GM21723 (cell line): ENCODE measurements at regions not wholly inside any gene's neighbourhood (a gene's known extent, or its start where the extent isn't known, plus 50 kb on each side); places are given as distances from the start of the nearest gene placed in this dataset.

ENCODE experiments used
- ATAC-seq: cut with Tn5 transposase; IDR thresholded peaks from one replicate; pipeline ENCODE4 v1.9.1; 2021; ENCODE audit warnings: mild to moderate bottlenecking, moderate library complexity; ENCODE audit not compliant: unreplicated experiment

DNA sequence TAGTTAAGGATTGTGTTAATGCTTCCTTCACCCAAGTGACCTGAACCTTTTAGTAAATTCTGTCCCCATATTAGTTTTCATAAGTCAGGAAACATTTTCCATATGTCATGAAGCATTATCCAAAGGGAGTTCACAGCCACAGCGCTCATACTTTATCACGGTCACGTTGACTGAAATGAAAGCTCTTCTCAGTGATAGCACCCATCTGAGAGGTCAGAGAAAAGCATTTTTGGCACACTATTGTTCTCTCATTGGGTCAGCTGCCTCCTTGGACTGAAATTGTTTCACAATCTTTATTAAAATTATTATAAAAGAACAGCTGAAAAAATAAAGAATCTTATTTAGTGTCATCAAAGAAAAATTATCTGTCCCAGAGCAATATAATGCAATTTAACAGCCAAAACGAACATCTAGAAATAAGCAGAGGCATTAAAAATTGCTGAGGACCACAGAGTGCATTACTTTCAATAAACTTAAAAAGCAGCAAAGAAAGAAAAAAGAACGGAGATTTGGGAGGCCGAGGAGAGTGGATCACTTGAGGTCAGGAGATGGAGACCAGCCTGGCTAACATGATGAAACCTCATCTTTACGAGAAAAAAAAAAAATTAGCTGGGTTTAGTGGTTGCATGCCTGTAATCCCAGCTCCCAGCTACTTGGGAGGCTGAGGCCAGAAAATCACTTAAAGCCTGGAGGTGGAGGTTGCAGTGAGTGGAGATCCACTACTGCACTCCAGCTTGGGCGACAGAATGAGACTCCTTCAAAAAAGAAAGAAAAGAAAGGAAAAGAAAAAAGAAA lies 680.8 kb upstream of the FAM241A start:
- ATAC-seq = no peak

DNA sequence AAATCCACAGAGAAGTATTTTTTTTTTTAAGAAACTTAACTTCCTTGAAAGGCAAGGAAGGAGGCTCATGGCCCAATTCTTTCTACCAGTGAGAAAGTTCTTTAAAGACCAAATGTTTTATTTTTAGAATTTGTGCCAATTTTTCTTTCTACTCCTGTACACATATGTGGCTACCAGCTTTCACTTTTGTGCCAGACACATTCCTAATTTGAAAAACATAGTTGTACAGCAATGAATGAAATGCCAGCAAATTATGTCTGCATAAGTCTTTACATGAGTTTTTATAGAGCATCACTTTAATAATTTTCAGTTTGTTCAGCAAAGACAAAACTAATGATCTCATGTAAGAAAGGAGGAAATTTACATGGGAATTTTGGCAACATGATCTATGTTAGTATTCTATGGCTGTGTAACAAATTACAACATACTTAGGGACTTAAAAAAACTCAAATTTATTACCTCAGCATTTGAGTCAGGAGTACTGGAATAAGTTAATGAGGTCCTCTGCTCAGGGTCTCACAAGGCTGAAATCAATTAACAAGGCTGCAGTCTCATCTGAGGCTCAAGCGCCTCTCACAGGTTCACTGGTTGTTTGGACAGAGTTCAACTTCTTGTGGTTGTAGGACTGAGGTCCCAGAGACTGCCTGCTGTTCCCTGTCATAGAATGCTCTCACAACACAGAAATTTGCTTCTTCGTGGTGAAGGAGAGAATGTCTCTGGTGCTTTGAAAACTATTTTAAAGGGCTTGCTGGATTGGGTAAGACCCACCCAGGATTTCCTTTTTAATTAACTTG lies 678.2 kb upstream of the FAM241A start:
- no peak for ATAC-seq

DNA sequence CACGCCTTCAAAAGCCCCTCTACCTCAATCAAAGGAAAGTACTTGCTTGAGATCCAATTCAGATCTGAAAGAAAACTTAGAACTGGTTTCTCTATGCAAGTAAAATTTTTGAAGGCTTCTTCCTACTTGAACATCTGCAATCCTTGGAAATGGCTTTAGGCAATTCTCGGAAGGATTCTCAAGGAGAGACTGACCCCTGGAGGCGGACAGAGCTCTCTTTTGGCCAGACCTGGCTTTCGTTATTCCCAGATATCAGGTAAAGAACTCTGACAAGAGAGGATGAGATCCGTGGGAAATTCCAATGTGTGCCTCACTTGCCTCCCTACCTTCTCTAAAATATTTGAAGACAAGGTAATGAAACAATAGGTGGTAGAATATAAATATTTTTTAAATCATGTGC lies 670.3 kb upstream of the FAM241A start:
- ATAC-seq = no peak

DNA sequence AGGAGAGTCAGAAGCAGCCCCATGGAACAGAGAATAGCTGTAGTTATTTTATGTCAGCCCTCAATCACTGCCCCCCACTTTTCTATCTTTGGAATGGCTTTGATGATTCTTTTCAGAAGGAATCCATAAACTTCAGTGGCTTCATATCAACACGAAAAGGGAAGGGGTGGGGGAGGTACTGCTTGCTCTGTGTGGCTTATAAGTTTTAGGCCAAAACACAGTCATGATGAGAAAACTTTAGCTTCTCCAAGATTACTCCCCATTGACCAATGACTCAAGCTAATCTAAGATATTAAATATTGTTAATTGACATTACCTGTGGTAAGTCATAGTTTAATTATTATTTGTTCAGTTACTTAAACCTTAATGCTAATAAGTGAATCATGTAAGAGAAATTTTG lies 669.6 kb upstream of the FAM241A start:
- ATAC-seq = no peak

DNA sequence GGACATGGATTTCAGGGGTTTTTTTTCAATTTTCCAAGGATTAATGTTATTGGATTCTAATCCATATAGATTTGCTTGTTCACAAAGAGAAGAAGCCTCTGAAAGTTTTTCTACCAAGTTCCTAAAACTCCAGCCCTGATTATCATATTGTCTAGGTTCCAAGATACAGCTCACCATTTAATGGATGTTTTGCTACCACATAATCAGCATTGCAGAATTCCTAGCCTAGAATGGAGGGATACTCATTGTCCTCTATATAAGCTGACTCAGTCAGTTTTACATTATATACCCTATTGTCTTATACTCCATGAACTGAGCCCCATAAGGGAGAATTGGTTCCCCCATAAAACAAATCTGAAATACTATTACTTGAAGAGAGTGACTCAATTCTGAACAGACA lies 664.7 kb upstream of the FAM241A start:
- no peak for ATAC-seq

- ATAC-seq = no peak
Observed at GRCh38 chr4:111483375-111484169, 661.7 kb upstream of the FAM241A start.

DNA sequence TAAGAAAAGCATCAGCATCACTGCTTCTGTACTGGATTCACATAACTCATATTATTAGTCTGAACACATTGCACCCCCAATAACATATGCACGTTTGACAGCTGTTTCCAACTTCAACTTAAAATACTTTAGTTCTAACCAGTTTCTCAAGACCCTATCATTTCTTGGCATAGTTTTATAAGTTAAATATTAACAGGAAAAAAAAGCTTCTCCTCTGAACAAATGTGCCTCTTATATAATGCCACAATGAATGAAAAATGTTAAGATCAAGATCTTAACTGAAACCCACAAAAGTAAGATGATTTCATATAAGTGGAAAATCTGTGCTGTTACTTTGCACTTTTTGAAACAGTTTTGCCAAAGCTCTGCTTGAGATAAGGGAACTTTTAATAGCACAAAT lies 652.8 kb upstream of the FAM241A start:
- ATAC-seq = no peak

DNA sequence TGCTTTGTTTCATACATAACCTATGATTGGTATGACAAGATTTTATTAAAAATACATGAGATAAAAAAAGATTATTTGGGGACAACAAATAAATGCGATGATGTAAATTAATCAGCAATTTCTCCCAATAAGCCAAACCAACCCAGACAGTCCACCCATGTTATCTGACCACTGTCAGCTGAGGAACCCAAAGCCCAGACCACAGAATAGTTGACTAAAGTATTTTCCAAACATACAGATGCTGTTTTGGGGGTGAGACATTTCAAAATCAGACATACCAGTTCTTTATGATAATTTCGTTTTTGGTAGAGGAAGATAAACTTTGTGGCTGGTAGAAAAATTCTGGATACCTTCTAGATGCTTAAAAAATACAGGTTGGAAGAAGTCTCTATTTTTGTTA lies 650.8 kb upstream of the FAM241A start:
- no peak for ATAC-seq

DNA sequence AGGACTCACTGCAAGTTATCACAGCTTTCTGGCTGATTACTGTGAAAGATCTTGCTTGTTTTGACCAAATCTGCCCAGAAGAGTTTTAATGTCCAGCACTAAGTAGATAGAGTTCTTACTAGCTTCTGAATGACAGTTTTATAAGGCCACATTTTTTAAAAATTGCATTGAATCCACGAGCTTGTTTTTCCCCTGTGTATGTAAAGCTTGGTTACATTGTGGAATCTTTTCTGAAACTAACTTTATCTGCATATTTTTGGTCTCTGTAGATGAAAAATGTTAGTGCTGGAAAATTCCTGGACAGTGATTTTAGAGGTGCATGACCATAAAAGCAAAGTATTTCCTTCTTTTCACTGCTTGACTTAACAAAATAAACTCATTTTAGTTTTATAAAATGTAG lies 650.3 kb upstream of the FAM241A start:
- ATAC-seq = no peak

DNA sequence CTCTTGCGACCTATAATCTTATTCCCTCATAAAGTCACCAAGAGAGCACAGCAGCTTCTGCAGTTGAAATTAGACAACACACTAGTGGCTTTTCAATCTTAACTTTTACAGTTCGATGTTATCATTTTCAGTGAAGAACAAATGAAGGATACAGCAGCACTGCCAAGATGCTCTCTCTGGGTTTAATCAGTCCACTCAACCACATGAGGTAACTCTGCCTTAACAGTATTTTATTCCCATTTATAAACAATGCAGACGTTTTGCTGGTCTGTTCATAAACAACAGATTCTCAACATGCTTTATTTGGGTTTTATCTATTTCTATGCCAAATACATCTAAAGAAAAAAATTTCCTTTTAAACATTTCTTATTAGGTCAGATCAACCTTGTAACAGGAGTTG lies 646.0 kb upstream of the FAM241A start:
- no peak for ATAC-seq

DNA sequence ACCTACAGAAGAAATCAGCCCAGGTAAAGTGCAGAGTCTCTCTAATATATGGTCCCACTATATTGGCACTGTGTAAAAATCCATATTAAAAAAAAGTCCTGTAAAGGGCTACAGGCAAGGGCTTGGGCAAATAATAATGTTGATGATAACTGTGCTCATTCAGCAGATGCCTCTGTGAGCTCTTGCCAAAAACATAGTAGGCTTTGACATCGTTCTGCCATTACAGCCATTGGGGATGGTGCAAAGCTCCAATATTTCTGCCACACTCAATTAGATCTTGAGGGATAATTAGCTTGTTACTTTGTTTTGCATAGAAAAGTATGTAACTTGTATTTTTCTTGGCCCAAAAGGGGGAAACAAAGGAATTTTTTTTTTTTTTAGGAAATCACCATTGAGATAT lies 645.5 kb upstream of the FAM241A start:
- no peak for ATAC-seq

- ATAC-seq = no peak
Observed at GRCh38 chr4:111500858-111501257, 644.4 kb upstream of the FAM241A start.

- no peak for ATAC-seq
Observed at GRCh38 chr4:111501946-111502345, 643.3 kb upstream of the FAM241A start.

GRCh38 chr4:111502626-111503025 lies 642.6 kb upstream of the FAM241A start:
- no peak for ATAC-seq

- ATAC-seq = no peak
Observed at GRCh38 chr4:111506706-111507105, 638.5 kb upstream of the FAM241A start.

GRCh38 chr4:111510535-111510934 lies 634.7 kb upstream of the FAM241A start:
- no peak for ATAC-seq

- no peak for ATAC-seq
Observed at GRCh38 chr4:111512081-111512783, 633.0 kb upstream of the FAM241A start.

DNA sequence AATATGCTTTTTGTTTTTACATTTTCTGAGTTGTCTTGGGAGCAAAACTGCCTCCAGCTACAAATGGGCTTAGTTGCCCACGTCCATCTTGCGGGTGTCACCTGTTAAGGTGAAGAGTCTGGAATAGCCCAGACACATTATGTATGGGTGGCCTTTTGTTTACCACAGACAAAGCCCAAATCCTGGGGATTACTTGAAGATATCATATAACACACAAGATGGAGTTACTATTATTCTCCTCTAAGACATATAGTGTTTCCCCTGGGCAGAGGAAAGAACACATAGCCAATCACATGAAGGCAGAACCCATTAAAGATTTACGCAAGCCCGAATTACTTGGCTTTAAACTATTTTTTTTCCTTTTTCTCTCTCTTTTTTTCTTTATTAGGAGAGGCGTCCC lies 625.6 kb upstream of the FAM241A start:
- no peak for ATAC-seq

- ATAC-seq = no peak
Observed at GRCh38 chr4:111530446-111530845, 614.8 kb upstream of the FAM241A start.

DNA sequence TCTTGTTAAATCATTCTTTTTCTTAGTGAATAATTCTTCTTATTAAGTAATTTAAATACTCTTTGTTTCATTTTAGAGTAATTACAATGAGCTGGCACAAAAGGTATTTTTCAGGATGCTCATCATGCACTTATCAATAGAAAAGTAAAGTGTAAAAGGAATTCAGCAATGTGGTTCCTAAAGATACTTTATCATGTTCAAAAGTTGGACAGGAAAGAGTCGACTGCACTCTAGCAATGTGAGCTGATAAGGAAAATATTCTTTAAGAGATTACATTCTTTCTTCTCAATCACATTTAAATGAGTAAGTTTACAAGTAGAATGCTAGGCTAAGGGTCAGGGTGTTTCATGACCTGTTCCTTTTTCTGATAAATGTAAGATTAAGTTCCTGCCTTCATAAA lies 609.5 kb upstream of the FAM241A start:
- no peak for ATAC-seq

DNA sequence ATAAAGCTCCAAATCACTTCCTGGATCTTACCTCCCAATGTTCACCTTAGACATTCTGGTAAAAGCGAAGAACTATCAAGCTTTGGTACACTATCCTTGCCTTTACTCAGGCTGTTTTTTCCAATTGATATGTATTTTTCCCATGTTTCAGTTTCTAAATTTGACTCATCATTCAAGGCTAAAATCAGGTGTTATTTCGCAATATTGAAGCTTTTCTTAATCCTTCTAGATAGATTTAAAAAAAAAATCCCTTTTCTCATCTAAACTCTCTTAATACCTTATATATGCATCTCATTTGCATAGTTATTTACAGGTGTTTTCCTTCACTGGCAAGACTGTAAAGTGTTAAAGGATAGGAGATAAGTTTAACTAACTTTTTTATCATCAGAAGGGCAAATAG lies 608.1 kb upstream of the FAM241A start:
- ATAC-seq = no peak
